HEK293T (cell line): ENCODE measurements at regions not wholly inside any gene's neighbourhood (a gene's known extent, or its start where the extent isn't known, plus 50 kb on each side); places are given as distances from the start of the nearest gene placed in this dataset.

Experiments used
- FOXA1 ChIP-seq: fragments of 450-650 bp; IDR thresholded peaks from 2 replicates; pipeline ENCODE4 v1.6.1; 2016; ENCODE audit warnings: mild to moderate bottlenecking
- FOXK2 ChIP-seq: fragments of 450-650 bp; IDR thresholded peaks from 2 replicates; pipeline ENCODE4 v1.6.1; 2016; ENCODE audit warnings: mild to moderate bottlenecking
- HDGF ChIP-seq: fragments of 450-650 bp; IDR thresholded peaks from 2 replicates; pipeline ENCODE4 v1.6.1; 2017; ENCODE audit warnings: antibody characterized with exemption, borderline replicate concordance
- NFRKB ChIP-seq: fragments of 450-650 bp; IDR thresholded peaks from 2 replicates; pipeline ENCODE4 v1.6.1; 2016; ENCODE audit warnings: mild to moderate bottlenecking, moderate library complexity
- SP1 ChIP-seq: fragments of 450-650 bp; IDR thresholded peaks from 2 replicates; pipeline ENCODE4 v1.6.1; 2017
- ZNF384 ChIP-seq: fragments of 450-650 bp; IDR thresholded peaks from 2 replicates; pipeline ENCODE4 v1.6.1; 2016

DNA sequence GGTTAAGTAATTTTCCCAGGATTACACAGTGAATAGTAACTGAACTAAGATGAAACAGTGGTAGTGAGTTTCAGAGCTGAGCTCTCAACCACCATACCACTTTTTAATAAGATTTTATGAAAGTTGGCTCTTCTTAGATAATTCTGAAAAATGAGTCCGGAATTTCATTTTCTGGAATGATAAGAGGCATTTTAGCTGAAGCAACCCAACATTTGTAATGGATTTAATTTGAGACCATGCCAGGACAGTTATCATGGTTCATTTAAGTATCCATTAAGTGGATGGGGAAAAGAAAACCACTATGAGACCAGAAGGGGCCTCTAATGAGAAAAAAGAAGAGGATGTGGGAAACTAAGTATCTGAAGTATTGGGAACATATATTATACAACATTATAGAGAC, 464.7 kb upstream of the C9orf72 start:
- TF ChIP-seq ZNF384 (no peak), SP1 (no peak), NFRKB (no peak), FOXA1 (no peak), HDGF (no peak), FOXK2 (no peak)
